GM12864 (cell line): ENCODE measurements at regions not wholly inside any gene's neighbourhood (a gene's known extent, or its start where the extent isn't known, plus 50 kb on each side); places are given as distances from the start of the nearest gene placed in this dataset.

Experiments
- DNase-seq: peaks from one replicate; pipeline ENCODE4 v3.0.0-alpha.2; 2011; ENCODE audit warnings: low read depth
- H3K4me3 ChIP-seq: 2 replicates; pipeline ENCODE4 v1.5.1; 2011; ENCODE audit warnings: mild to moderate bottlenecking, low read depth, low read length, control low read depth
- TF ChIP-seq, protein P1 (sequence below): IDR thresholded peaks from 2 replicates; pipeline ENCODE4 v1.5.1; 2011; ENCODE audit warnings: low read depth, mild to moderate bottlenecking, moderate library complexity, low read length, control low read depth, inconsistent platforms; ENCODE audit errors: missing control alignments

DNA sequence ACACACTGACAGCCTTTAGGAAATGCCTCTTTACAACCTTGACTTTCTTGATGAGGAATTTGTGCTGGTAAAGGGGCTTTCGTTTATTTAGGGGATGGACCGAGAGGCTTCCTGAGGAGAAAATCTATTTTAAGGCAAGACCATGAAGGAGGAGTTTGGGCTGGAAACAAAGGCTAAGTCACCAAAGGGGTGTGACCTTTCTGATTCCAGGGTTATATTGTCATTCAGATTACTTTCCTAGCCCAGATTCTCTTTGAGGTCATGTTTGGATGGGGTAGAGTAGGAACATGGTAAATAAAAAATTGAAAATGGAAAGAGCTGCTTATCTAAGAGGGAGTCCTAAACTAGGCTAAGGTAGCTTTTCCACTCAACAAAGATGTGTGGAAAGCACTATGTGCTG lies 77.1 kb upstream of the UGP2 start:
- TF ChIP-seq, protein P1, sequence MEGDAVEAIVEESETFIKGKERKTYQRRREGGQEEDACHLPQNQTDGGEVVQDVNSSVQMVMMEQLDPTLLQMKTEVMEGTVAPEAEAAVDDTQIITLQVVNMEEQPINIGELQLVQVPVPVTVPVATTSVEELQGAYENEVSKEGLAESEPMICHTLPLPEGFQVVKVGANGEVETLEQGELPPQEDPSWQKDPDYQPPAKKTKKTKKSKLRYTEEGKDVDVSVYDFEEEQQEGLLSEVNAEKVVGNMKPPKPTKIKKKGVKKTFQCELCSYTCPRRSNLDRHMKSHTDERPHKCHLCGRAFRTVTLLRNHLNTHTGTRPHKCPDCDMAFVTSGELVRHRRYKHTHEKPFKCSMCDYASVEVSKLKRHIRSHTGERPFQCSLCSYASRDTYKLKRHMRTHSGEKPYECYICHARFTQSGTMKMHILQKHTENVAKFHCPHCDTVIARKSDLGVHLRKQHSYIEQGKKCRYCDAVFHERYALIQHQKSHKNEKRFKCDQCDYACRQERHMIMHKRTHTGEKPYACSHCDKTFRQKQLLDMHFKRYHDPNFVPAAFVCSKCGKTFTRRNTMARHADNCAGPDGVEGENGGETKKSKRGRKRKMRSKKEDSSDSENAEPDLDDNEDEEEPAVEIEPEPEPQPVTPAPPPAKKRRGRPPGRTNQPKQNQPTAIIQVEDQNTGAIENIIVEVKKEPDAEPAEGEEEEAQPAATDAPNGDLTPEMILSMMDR, result no peak
- H3K4me3 ChIP-seq, result no peak overlapping the region
- DNase-seq, result no peak

DNA sequence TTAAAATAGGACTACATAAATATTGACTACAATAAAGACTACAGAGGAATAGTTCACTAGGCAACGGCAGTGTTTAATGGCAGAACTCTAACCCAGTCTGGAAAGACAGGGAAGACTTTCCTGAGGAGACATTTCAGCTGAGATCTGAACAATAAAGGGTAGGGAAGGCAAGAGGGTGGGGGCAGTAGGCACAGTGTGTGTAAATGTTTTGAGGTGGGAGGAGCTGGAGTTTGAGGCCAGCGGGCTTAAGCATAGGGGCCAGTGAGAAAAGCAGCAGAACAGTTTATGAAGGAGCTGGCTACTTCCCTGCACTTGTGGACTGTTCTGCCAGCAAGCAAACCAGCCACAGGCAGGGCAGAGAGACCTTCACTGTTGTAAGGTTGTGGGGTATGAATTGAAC lies 76.6 kb upstream of the UGP2 start:
- no peak overlapping the region for H3K4me3 ChIP-seq
- DNase-seq, result no peak
- TF ChIP-seq, protein P1, result no peak

DNA sequence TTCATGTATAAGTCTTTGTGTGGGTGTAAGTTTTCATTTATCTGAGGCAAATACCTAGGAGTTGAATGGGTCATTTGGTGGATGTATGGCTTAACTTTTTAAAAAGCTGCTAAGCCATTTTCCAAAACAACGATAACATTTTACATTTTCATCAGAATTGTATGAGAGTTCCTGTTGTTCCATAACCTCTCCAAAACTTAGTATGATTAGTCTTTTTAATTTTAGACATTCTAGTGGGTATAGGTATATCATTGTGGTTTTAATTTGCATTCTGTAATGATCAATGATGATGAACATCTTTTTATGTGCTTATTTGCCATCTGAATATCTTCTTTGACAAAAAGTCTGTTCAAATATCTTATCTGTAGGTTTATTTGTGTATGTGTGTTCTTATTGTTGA lies 74.4 kb upstream of the UGP2 start:
- TF ChIP-seq, protein P1, result no peak
- no peak for DNase-seq
- no peak overlapping the region for H3K4me3 ChIP-seq

DNA sequence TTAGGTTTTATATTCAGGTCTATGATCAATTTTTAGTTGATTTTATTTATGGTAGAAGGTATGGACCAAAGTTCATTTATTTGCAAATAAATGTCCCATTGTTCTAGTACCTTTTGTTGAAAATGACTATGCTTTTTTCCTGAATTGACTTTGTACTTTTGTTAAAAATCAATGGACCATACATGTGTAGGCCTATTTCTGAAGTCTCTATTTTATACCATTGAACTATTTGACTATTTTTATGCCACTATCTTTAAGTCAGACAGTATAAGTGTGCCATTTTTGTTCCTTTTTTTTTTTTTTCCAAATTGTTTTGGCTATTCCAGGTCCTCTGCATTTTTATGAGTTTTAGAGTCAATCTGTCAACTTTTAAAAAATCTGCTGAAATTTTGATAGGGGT lies 73.6 kb upstream of the UGP2 start:
- TF ChIP-seq, protein P1, result no peak
- no peak overlapping the region for H3K4me3 ChIP-seq
- DNase-seq, result no peak

DNA sequence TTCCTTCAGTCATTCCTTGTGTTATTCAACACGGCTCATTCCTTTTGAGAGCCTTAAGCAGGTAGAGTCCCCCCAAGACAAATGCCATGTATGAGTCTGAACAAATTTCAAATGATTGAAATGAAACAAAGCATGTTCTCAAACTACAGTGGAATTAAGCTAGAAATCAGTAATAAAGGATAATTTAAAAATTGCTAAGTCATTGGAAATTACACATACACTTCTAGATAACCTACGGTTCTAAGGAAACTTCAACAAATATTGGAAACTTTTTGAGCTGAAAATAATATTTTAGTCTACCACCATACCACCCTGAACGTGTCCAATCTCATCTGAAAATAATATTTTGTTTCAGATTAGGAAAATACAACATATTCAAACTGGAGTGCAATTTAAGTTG lies 71.8 kb upstream of the UGP2 start:
- no peak for DNase-seq
- no peak overlapping the region for H3K4me3 ChIP-seq
- TF ChIP-seq, protein P1, result no peak

DNA sequence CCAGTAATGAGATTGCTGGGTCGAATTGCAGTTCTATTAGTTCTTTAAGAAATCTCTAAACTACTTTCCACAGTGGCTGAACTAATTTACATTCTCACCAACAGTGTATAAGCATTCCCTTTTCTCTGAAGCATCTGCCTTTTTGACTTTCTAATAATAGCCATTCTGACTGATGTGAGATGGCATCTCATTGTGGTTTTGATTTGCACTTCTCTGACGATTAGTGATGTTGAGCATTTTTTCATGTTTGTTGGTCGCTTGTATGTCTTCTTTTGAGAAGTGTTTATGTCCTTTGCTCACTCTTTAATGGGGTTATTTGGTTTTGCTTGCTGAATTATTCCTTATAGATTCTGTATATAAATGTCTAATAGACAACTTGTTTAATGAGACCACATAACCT lies 69.6 kb upstream of the UGP2 start:
- no peak overlapping the region for H3K4me3 ChIP-seq
- TF ChIP-seq, protein P1, result no peak
- no peak for DNase-seq

DNA sequence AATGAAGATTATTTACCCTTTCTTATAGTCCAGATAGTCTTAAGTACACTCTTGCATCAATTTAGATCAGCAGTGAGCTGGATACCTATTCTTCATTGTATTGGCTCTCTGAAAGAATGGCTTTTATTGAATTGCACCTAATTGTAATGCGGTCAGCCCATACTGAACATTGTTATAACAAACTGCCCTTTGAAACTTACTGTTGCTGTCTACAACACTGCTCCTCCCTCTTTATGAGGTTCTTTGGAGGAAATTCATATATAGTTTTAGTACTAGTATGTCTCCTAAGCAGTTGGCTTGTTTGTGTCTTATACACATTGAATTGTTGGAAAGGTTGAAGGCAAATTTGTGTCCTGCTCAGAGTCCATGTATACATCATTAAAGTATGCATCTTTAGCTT lies 66.5 kb upstream of the UGP2 start:
- TF ChIP-seq, protein P1, result no peak
- no peak overlapping the region for H3K4me3 ChIP-seq
- no peak for DNase-seq
